ENCODE measurements at regions not wholly inside any gene's neighbourhood (a gene's known extent, or its start where the extent isn't known, plus 50 kb on each side); places are given as distances from the start of the nearest gene placed in this dataset.

DNA sequence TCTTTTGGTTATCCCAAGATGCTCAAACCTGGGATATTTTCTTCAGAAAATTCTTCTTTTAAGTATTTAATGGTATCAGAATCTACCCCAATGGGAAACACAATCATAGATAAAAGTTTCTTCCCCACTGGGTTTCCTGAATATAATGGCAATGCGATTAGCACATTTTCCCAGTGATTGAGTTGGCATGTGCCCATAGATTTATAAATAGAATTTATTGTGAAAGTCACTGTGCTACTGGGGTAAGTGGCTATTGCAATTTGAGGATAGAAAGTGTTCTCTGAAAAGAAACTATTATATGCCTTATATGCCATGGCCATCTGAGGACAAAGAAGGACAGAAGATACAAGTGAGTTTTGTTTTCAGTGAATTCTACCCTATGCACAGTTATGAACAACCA is 99.0 kb upstream of the RBMS3 start:
- H2AK5ac ChIP-seq (ENCODE audit: low read depth, low read length) = no peak overlapping the region
- H3K9me3 ChIP-seq (ENCODE audit: insufficient read depth in 2 of 2, low read depth in 1 of 2, low read length in 1 of 2) = no peaks in the 10 kb centered on the region

More for the DNA sequence above, 99.0 kb upstream of the RBMS3 start:
- TF ChIP-seq, protein P1, sequence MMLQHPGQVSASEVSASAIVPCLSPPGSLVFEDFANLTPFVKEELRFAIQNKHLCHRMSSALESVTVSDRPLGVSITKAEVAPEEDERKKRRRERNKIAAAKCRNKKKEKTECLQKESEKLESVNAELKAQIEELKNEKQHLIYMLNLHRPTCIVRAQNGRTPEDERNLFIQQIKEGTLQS (IDR thresholded peaks at IDR 0.05; ENCODE audit: insufficient read depth, low read depth, low read length) = no peak
- TF ChIP-seq SIX5 (IDR thresholded peaks at IDR 0.05; ENCODE audit: low read depth, low read length) (no peak), CTBP2 (IDR thresholded peaks at IDR 0.05; ENCODE audit: borderline replicate concordance, insufficient read depth, insufficient read length, low read length) (no peak), GABPA (IDR thresholded peaks at IDR 0.05; ENCODE audit: borderline replicate concordance, insufficient read depth, low read length) (no peak)
- TF ChIP-seq, protein P2, sequence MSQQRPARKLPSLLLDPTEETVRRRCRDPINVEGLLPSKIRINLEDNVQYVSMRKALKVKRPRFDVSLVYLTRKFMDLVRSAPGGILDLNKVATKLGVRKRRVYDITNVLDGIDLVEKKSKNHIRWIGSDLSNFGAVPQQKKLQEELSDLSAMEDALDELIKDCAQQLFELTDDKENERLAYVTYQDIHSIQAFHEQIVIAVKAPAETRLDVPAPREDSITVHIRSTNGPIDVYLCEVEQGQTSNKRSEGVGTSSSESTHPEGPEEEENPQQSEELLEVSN (IDR thresholded peaks at IDR 0.05) = no peak
- 94% methylated on average over 1 of the region's 1 CpG; no CpG with 5 or more reads in 1 of the 2 experiments for WGBS, 2 experiments (ENCODE audit: extremely low coverage in 1 of 2, insufficient coverage in 1 of 2, insufficient read length in 1 of 2, insufficient replicate concordance in 2 of 2, low coverage in 1 of 2, low lambda C conversion rate in 2 of 2, missing lambda C conversion rate in 1 of 2)
- DNase-seq (ENCODE audit: low read depth in 1 of 2, low spot score in 2 of 2) (no peak), FAIRE-seq (no peak)
- Histone ChIP-seq H3K4me1 (replicated peaks in 1 of 4; ENCODE audit: control insufficient read depth in 3 of 4, insufficient read depth in 4 of 4, low read length in 3 of 4) (peaks cover 0 to under 1% (median 0%) of the 10 kb centered on the region in 4 experiments; a peak in 1 of 7 replicates), H4K8ac (ENCODE audit: extremely low read depth, insufficient read depth, low read length) (no peak overlapping the region), H3K27me3 (replicated peaks in 1 of 4; ENCODE audit: control insufficient read depth in 3 of 4, extremely low read depth in 1 of 4, insufficient read depth in 3 of 4, low read length in 3 of 4) (no peaks in the 10 kb centered on the region), H3K4ac (replicated peaks; ENCODE audit: insufficient read length, low read depth, low read length) (no peak overlapping the region), H2AFZ (ENCODE audit: low read length) (no peak overlapping the region), H3K4me3 (ENCODE audit: extremely low read depth in 1 of 4, insufficient read depth in 2 of 4, low read depth in 3 of 4, low read length in 4 of 4) (no peak overlapping the region), H3K79me1 (ENCODE audit: low read depth, low read length) (no peaks in the 10 kb centered on the region), H2BK15ac (ENCODE audit: low read length) (no peak overlapping the region), H3K79me2 (ENCODE audit: control insufficient read depth in 1 of 2, insufficient read depth in 2 of 2, low read length in 2 of 2) (no peaks in the 10 kb centered on the region), H2BK20ac (ENCODE audit: low read length) (no peak overlapping the region), H3K9ac (replicated peaks in 1 of 4; ENCODE audit: extremely low read depth in 1 of 4, low read depth in 3 of 4, low read length in 3 of 4) (no peak overlapping the region), H3K36me3 (ENCODE audit: control insufficient read depth in 2 of 4, insufficient read depth in 4 of 4, low read length in 3 of 4) (no peaks in the 10 kb centered on the region), H3K4me2 (ENCODE audit: insufficient read depth in 1 of 2, low read depth in 2 of 2, low read length in 2 of 2) (no peak overlapping the region), H3K23ac (ENCODE audit: insufficient read length) (no peak overlapping the region), H3K14ac (ENCODE audit: insufficient read length) (no peak overlapping the region), H4K91ac (replicated peaks; ENCODE audit: insufficient read length, low read length) (no peak overlapping the region), H4K5ac (ENCODE audit: insufficient read length, low read depth, low read length) (no peak overlapping the region), H3K18ac (ENCODE audit: extremely low read depth, low read length) (no peak overlapping the region), H3K56ac (replicated peaks; ENCODE audit: insufficient read length, low read depth, low read length) (no peak overlapping the region), H3K27ac (ENCODE audit: low read depth, low read length) (no peak overlapping the region), H4K20me1 (replicated peaks in 1 of 2; ENCODE audit: control insufficient read depth in 1 of 2, insufficient read depth in 2 of 2, low read length in 2 of 2) (no peaks in the 10 kb centered on the region), H3K23me2 (ENCODE audit: low read depth, low read length) (no peaks in the 10 kb centered on the region; the same call in 1 of the 2 replicates), H2BK120ac (replicated peaks; ENCODE audit: low read depth, low read length) (no peak overlapping the region), H2BK12ac (ENCODE audit: low read depth, low read length) (no peak overlapping the region), H2BK5ac (ENCODE audit: low read depth, low read length) (no peak overlapping the region)
- CTCF ChIA-PET (ENCODE audit: partially characterized antibody) = no interaction called here
- POLR2A ChIA-PET (ENCODE audit: partially characterized antibody) = no interaction called here

All from H1 (cell line).